ENCODE measurements at regions not wholly inside any gene's neighbourhood (a gene's known extent, or its start where the extent isn't known, plus 50 kb on each side); places are given as distances from the start of the nearest gene placed in this dataset.

- no peaks in the 10 kb centered on the region for H3K36me3 ChIP-seq (ENCODE audit: control insufficient read depth, insufficient read depth, low read length)
- H3K27me3 ChIP-seq (replicated peaks; ENCODE audit: control insufficient read depth, insufficient read depth, low read length): no peaks in the 10 kb centered on the region
- TF ChIP-seq CTCF (IDR thresholded peaks at IDR 0.05; ENCODE audit: insufficient read depth, low read length, poor library complexity, severe bottlenecking): no peak
- DNase-seq (ENCODE audit: extremely low read depth, insufficient read length): no peak
- H3K4me3 ChIP-seq (replicated peaks; ENCODE audit: low read depth, low read length): no peak overlapping the region
Observed at GRCh38 chrX:5084279-5084678, 1144.4 kb downstream of the NLGN4X start.

- Histone ChIP-seq H3K4me3 (replicated peaks; ENCODE audit: low read depth, low read length) (no peak overlapping the region), H3K36me3 (ENCODE audit: control insufficient read depth, insufficient read depth, low read length) (no peaks in the 10 kb centered on the region), H3K27me3 (replicated peaks; ENCODE audit: control insufficient read depth, insufficient read depth, low read length) (no peaks in the 10 kb centered on the region)
- DNase-seq (ENCODE audit: extremely low read depth, insufficient read length): no peak
- no peak for TF ChIP-seq CTCF (IDR thresholded peaks at IDR 0.05; ENCODE audit: insufficient read depth, low read length, poor library complexity, severe bottlenecking)
Observed at GRCh38 chrX:5082705-5083104, 1146.0 kb downstream of the NLGN4X start.

GRCh38 chrX:5080791-5081190, 1147.9 kb downstream of the NLGN4X start:
- DNase-seq (ENCODE audit: extremely low read depth, insufficient read length): no peak
- no peak overlapping the region for H3K4me3 ChIP-seq (replicated peaks; ENCODE audit: low read depth, low read length)
- TF ChIP-seq CTCF (IDR thresholded peaks at IDR 0.05; ENCODE audit: insufficient read depth, low read length, poor library complexity, severe bottlenecking): no peak
- no peaks in the 10 kb centered on the region for H3K36me3 ChIP-seq (ENCODE audit: control insufficient read depth, insufficient read depth, low read length)
- H3K27me3 ChIP-seq (replicated peaks; ENCODE audit: control insufficient read depth, insufficient read depth, low read length): no peaks in the 10 kb centered on the region

GRCh38 chrX:5068550-5068949, 1160.1 kb downstream of the NLGN4X start:
- DNase-seq (ENCODE audit: extremely low read depth, insufficient read length): no peak
- Histone ChIP-seq H3K4me3 (replicated peaks; ENCODE audit: low read depth, low read length) (no peak overlapping the region), H3K27me3 (replicated peaks; ENCODE audit: control insufficient read depth, insufficient read depth, low read length) (no peaks in the 10 kb centered on the region), H3K36me3 (ENCODE audit: control insufficient read depth, insufficient read depth, low read length) (no peaks in the 10 kb centered on the region)
- TF ChIP-seq CTCF (IDR thresholded peaks at IDR 0.05; ENCODE audit: insufficient read depth, low read length, poor library complexity, severe bottlenecking): no peak

GRCh38 chrX:5057786-5058185, 1170.9 kb downstream of the NLGN4X start:
- Histone ChIP-seq H3K4me3 (replicated peaks; ENCODE audit: low read depth, low read length) (no peak overlapping the region), H3K27me3 (replicated peaks; ENCODE audit: control insufficient read depth, insufficient read depth, low read length) (no peaks in the 10 kb centered on the region), H3K36me3 (ENCODE audit: control insufficient read depth, insufficient read depth, low read length) (no peaks in the 10 kb centered on the region)
- no peak for DNase-seq (ENCODE audit: extremely low read depth, insufficient read length)
- no peak for TF ChIP-seq CTCF (IDR thresholded peaks at IDR 0.05; ENCODE audit: insufficient read depth, low read length, poor library complexity, severe bottlenecking)

GRCh38 chrX:5054852-5055251, 1173.8 kb downstream of the NLGN4X start:
- DNase-seq (ENCODE audit: extremely low read depth, insufficient read length): no peak
- no peak overlapping the region for H3K4me3 ChIP-seq (replicated peaks; ENCODE audit: low read depth, low read length)
- H3K36me3 ChIP-seq (ENCODE audit: control insufficient read depth, insufficient read depth, low read length): no peaks in the 10 kb centered on the region
- no peak for TF ChIP-seq CTCF (IDR thresholded peaks at IDR 0.05; ENCODE audit: insufficient read depth, low read length, poor library complexity, severe bottlenecking)
- H3K27me3 ChIP-seq (replicated peaks; ENCODE audit: control insufficient read depth, insufficient read depth, low read length): no peaks in the 10 kb centered on the region

All from GM06990 (cell line).